ENCODE measurements at regions not wholly inside any gene's neighbourhood (a gene's known extent, or its start where the extent isn't known, plus 50 kb on each side); places are given as distances from the start of the nearest gene placed in this dataset.

DNA sequence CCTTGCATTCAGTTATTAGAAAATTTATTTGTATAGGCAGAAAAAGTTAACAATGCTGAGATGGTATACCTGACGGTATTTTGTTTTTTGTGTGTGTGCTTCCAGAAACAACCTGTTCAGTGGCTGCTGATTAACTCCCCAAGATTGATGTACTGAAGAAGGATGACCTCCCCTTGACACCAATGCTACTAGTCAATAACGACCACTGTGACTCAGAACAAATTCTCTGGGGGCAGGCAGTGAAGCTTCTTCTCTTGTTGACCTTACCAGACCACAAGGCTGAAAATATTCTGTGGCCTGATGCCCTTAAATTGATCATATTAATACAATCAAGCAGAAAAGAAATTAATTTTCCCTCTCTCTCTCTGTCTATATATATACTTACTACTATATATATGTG, 1182.9 kb upstream of the CRIM1 start:
- Histone ChIP-seq H3K4me1 (no peaks in the 10 kb centered on the region), H3K27me3 (no peaks in the 10 kb centered on the region), H3K36me3 (no peaks in the 10 kb centered on the region), H3K9me3 (no peaks in the 10 kb centered on the region), H3K4me3 (ENCODE audit: low read depth, low read length) (no peak overlapping the region)
- TF ChIP-seq, protein P1, sequence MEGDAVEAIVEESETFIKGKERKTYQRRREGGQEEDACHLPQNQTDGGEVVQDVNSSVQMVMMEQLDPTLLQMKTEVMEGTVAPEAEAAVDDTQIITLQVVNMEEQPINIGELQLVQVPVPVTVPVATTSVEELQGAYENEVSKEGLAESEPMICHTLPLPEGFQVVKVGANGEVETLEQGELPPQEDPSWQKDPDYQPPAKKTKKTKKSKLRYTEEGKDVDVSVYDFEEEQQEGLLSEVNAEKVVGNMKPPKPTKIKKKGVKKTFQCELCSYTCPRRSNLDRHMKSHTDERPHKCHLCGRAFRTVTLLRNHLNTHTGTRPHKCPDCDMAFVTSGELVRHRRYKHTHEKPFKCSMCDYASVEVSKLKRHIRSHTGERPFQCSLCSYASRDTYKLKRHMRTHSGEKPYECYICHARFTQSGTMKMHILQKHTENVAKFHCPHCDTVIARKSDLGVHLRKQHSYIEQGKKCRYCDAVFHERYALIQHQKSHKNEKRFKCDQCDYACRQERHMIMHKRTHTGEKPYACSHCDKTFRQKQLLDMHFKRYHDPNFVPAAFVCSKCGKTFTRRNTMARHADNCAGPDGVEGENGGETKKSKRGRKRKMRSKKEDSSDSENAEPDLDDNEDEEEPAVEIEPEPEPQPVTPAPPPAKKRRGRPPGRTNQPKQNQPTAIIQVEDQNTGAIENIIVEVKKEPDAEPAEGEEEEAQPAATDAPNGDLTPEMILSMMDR (IDR thresholded peaks at IDR 0.05; ENCODE audit: low read depth, low read length), result no peak
- DNase-seq, result no peak

DNA sequence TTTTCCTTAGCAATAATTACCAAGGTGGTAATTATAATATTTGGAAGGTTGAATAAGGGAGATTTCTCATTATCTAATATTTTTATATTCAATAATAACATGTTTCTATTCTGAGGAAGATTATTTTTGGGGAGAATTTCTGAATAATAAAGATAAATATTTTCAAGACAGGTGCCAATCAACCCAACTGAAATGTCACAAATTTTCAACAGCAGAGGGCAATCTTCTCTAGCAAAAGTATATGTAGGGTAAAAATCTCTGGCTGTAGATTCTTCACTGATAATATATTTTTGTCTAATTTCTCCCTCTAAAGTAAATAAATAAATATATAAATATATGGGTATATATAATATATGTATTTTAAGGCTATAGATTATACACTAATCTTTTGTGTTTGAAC, 1187.2 kb upstream of the CRIM1 start:
- no peak for DNase-seq
- TF ChIP-seq, protein P1 (IDR thresholded peaks at IDR 0.05; ENCODE audit: low read depth, low read length), result no peak
- H3K36me3 ChIP-seq, result no peaks in the 10 kb centered on the region
- H3K4me1 ChIP-seq, result no peaks in the 10 kb centered on the region
- no peak overlapping the region for H3K4me3 ChIP-seq (ENCODE audit: low read depth, low read length)
- no peaks in the 10 kb centered on the region for H3K9me3 ChIP-seq
- no peaks in the 10 kb centered on the region for H3K27me3 ChIP-seq

- H3K36me3 ChIP-seq, result no peaks in the 10 kb centered on the region
- no peak for DNase-seq
- H3K4me3 ChIP-seq (ENCODE audit: low read depth, low read length), result no peak overlapping the region
- no peaks in the 10 kb centered on the region for H3K27me3 ChIP-seq
- TF ChIP-seq, protein P1 (IDR thresholded peaks at IDR 0.05; ENCODE audit: low read depth, low read length), result no peak
- H3K9me3 ChIP-seq, result no peaks in the 10 kb centered on the region
- no peaks in the 10 kb centered on the region for H3K4me1 ChIP-seq
Observed at GRCh38 chr2:35163948-35164347, 1191.6 kb upstream of the CRIM1 start.

GRCh38 chr2:35160871-35161270, 1194.7 kb upstream of the CRIM1 start:
- H3K9me3 ChIP-seq, result no peaks in the 10 kb centered on the region
- no peak for DNase-seq

GRCh38 chr2:35125871-35126270, 1229.7 kb upstream of the CRIM1 start:
- Histone ChIP-seq H3K4me3 (ENCODE audit: low read depth, low read length) (no peak overlapping the region), H3K36me3 (no peaks in the 10 kb centered on the region), H3K27me3 (no peaks in the 10 kb centered on the region), H3K4me1 (no peaks in the 10 kb centered on the region), H3K9me3 (no peaks in the 10 kb centered on the region)
- TF ChIP-seq, protein P1 (IDR thresholded peaks at IDR 0.05; ENCODE audit: low read depth, low read length), result no peak
- no peak for DNase-seq

More at GRCh38 chr2:35160871-35161270, 1194.7 kb upstream of the CRIM1 start:
- H3K4me1 ChIP-seq, result no peaks in the 10 kb centered on the region
- H3K36me3 ChIP-seq, result no peaks in the 10 kb centered on the region
- no peaks in the 10 kb centered on the region for H3K27me3 ChIP-seq
- TF ChIP-seq, protein P1 (IDR thresholded peaks at IDR 0.05; ENCODE audit: low read depth, low read length), result no peak
- H3K4me3 ChIP-seq (ENCODE audit: low read depth, low read length), result no peak overlapping the region

DNA sequence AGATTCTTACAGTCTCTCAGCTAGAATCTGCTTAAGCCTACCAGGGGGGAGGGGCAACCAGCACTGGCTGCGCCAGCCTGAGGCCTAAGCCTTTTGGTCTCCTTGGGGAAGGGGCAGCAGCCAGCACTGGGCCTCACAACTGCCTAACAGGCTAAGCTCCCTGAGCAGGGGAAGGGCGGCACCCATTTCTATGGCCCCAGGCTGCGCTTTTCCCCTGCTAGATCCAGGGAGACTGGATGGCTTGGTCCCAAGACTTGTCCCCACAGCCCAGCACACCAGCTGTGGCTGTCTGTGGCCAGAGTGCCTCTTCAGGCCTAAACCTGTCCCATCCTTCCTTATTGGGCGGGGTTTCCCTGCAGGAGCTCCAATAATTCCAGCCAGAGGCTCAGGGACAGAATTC, 1230.3 kb upstream of the CRIM1 start:
- H3K36me3 ChIP-seq, result no peaks in the 10 kb centered on the region
- no peaks in the 10 kb centered on the region for H3K27me3 ChIP-seq
- H3K4me3 ChIP-seq (ENCODE audit: low read depth, low read length), result no peak overlapping the region
- no peak for DNase-seq
- TF ChIP-seq, protein P1 (IDR thresholded peaks at IDR 0.05; ENCODE audit: low read depth, low read length), result no peak
- no peaks in the 10 kb centered on the region for H3K9me3 ChIP-seq
- H3K4me1 ChIP-seq, result no peaks in the 10 kb centered on the region
